ENCODE measurements at regions not wholly inside any gene's neighbourhood (a gene's known extent, or its start where the extent isn't known, plus 50 kb on each side); places are given as distances from the start of the nearest gene placed in this dataset.

DNA sequence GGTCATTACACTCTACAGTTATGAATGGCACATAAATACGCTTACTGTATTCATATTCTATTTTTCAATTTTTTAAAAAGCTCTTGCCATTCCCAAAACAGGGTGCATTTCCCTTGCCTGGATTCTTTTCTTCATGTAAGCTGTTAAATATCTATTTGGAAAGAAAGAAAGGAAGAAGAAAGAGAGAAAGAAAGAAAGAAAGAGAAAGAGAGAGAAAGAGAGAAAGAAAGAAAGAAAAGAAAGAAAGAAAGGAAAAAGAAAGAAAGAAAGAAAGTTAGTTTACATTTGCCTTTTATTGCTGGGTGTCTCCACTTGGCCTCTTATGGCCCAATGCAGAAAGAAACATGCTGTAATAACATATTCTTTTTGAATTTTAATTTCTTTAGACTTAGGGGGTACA, 165.9 kb upstream of the ATXN1 start:
- no peak overlapping the region for H3K27ac ChIP-seq
- DNase-seq (no peak), ATAC-seq (no peak)
- H3K4me3 ChIP-seq, result no peak overlapping the region
- no peaks in the 10 kb centered on the region for H3K27me3 ChIP-seq
- H3K36me3 ChIP-seq, result no peaks in the 10 kb centered on the region
- TF ChIP-seq, protein P1, sequence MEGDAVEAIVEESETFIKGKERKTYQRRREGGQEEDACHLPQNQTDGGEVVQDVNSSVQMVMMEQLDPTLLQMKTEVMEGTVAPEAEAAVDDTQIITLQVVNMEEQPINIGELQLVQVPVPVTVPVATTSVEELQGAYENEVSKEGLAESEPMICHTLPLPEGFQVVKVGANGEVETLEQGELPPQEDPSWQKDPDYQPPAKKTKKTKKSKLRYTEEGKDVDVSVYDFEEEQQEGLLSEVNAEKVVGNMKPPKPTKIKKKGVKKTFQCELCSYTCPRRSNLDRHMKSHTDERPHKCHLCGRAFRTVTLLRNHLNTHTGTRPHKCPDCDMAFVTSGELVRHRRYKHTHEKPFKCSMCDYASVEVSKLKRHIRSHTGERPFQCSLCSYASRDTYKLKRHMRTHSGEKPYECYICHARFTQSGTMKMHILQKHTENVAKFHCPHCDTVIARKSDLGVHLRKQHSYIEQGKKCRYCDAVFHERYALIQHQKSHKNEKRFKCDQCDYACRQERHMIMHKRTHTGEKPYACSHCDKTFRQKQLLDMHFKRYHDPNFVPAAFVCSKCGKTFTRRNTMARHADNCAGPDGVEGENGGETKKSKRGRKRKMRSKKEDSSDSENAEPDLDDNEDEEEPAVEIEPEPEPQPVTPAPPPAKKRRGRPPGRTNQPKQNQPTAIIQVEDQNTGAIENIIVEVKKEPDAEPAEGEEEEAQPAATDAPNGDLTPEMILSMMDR (IDR thresholded peaks at IDR 0.05 in 4 of 5, conservative IDR thresholded peaks at IDR 0.05 in 1 of 5), result no peak
- no peaks in the 10 kb centered on the region for H3K4me1 ChIP-seq
- H3K9me3 ChIP-seq, result no peaks in the 10 kb centered on the region
- in situ Hi-C loops (cut with MboI; ENCODE audit: low sequenced_read_pairs in 4 of 4), result no loop called here
- intact Hi-C loops (cut with DNase I; ENCODE audit: low total_unique reads), result no loop called here

DNA sequence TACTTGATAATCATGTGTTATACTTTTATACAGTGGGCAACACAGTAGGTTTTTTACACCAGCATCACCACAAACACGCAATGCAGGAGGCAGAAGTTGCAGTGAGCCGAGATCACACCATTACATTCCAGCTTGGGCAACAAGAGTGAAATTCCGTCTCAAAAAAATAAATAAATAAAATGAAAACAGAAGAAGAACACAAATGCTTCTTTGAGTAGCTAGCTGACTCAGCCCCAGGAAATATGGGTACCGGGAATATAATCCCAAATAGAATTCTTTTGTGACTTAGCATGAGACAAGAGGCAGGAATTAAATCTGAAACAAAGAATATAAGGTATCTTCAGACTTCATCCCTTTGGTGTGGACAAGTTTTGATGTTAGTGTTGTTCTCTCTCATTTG, 164.2 kb upstream of the ATXN1 start:
- intact Hi-C loops (cut with DNase I; ENCODE audit: low total_unique reads) (no loop called here), in situ Hi-C loops (cut with MboI; ENCODE audit: low sequenced_read_pairs in 4 of 4) (no loop called here)
- Histone ChIP-seq H3K36me3 (no peaks in the 10 kb centered on the region), H3K27me3 (no peaks in the 10 kb centered on the region), H3K27ac (no peak overlapping the region), H3K4me3 (no peak overlapping the region), H3K9me3 (no peaks in the 10 kb centered on the region), H3K4me1 (no peaks in the 10 kb centered on the region)
- no peak for TF ChIP-seq POLR2A (IDR thresholded peaks at IDR 0.05)
- TF ChIP-seq, protein P1 (IDR thresholded peaks at IDR 0.05 in 4 of 5, conservative IDR thresholded peaks at IDR 0.05 in 1 of 5), result no peak
- DNase-seq (no peak), ATAC-seq (no peak)

DNA sequence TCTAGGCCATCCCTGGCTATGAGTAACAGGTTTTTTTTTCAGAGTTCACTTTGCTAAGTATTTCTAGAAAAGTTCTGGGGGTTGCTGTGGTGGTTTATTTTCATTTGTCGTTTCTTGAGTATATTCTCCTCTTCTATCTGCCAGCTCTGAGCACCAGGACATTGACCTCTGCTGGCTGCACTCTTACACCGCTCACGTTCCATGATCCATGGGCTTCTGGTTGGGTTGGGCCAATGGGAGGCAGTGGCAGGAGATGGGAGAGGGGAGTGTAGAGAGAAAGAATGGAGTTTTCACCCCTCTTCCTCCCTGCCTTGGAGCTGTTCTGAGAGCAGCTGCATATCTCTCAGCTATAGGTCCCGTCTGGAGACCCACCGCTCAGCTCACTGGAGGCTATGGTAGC, 161.0 kb upstream of the ATXN1 start:
- H3K36me3 ChIP-seq, result no peaks in the 10 kb centered on the region
- in situ Hi-C loops (cut with MboI; ENCODE audit: low sequenced_read_pairs in 4 of 4) (no loop called here), intact Hi-C loops (cut with DNase I; ENCODE audit: low total_unique reads) (no loop called here)
- H3K4me1 ChIP-seq, result no peaks in the 10 kb centered on the region
- DNase-seq (no peak), ATAC-seq (no peak)
- H3K27ac ChIP-seq, result no peak overlapping the region
- H3K4me3 ChIP-seq, result no peak overlapping the region
- TF ChIP-seq, protein P1 (IDR thresholded peaks at IDR 0.05 in 4 of 5, conservative IDR thresholded peaks at IDR 0.05 in 1 of 5), result no peak
- TF ChIP-seq POLR2A (IDR thresholded peaks at IDR 0.05), result no peak
- H3K9me3 ChIP-seq, result no peaks in the 10 kb centered on the region
- H3K27me3 ChIP-seq, result peaks cover 0 to 2% (median 0%) of the 10 kb centered on the region in 3 donors

DNA sequence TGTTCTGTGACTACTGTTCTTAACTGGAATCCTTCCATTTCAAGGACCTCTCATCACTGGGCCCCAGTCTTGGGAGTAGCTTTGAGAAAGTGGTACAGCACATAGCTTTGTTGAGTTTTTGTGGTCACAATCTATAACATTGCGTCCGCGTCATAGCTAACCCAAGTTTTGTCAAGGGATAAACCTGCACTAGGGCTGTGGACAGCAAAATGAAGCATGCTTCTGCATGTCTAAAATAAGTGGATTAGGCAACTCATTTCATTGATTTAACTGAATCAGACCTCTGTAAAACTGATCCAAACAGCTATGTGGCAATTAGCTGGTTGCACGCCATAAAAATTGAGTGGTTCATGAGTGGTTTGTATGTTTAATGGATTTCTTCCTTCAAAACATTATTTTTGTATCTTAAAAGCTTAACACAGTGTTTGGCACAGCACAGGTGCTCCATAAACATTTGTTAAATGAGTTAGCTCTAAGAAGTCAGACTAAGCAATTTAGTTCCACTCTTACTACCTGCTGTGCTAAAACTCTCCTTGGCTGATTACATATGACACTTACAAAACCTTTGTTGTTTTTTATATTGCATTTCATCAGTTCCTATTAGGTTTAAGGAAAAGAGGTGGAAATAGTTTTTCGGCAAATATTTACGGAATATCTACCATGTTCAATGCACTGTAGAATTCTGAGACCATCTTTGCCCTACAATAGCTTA, 160.3 kb upstream of the ATXN1 start:
- H3K36me3 ChIP-seq, result no peaks in the 10 kb centered on the region
- intact Hi-C loops (cut with DNase I; ENCODE audit: low total_unique reads) (no loop called here), in situ Hi-C loops (cut with MboI; ENCODE audit: low sequenced_read_pairs in 4 of 4) (no loop called here)
- no peak overlapping the region for H3K27ac ChIP-seq
- H3K4me1 ChIP-seq, result no peaks in the 10 kb centered on the region
- peaks cover 0 to 2% (median 0%) of the 10 kb centered on the region in 3 donors for H3K27me3 ChIP-seq
- no peak for TF ChIP-seq POLR2A (IDR thresholded peaks at IDR 0.05)
- TF ChIP-seq, protein P1 (IDR thresholded peaks at IDR 0.05 in 4 of 5, conservative IDR thresholded peaks at IDR 0.05 in 1 of 5), result no peak
- H3K9me3 ChIP-seq, result no peaks in the 10 kb centered on the region
- DNase-seq, result no peak
- no peak overlapping the region for H3K4me3 ChIP-seq
- no peak for ATAC-seq

DNA sequence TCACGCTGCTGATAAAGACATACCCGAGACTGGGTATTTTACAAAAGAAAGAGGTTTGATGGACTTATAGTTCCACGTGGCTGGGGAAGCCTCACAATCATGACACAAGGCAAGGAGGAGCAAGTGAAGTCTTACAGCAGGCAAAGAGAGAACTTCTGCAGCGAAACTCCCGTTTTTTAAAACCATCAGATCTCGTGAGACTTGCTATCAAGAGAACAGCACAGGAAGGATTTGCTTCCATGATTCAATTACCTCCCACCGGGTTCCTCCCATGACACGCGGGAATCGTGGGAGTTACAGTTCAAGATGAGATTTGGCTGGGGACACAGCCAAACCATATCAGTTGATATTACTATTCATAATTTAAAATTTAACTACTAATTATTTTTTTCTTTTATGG, 157.3 kb upstream of the ATXN1 start:
- intact Hi-C loops (cut with DNase I; ENCODE audit: low total_unique reads) (no loop called here), in situ Hi-C loops (cut with MboI; ENCODE audit: low sequenced_read_pairs in 4 of 4) (no loop called here)
- DNase-seq (no peak), ATAC-seq (no peak)
- Histone ChIP-seq H3K36me3 (no peaks in the 10 kb centered on the region), H3K4me1 (no peaks in the 10 kb centered on the region), H3K4me3 (no peak overlapping the region), H3K27ac (no peak overlapping the region), H3K9me3 (no peaks in the 10 kb centered on the region), H3K27me3 (peaks cover 0 to 2% (median 0%) of the 10 kb centered on the region in 3 donors)
- no peak for TF ChIP-seq POLR2A (IDR thresholded peaks at IDR 0.05)
- TF ChIP-seq, protein P1 (IDR thresholded peaks at IDR 0.05 in 4 of 5, conservative IDR thresholded peaks at IDR 0.05 in 1 of 5), result no peak
